ENCODE measurements at regions not wholly inside any gene's neighbourhood (a gene's known extent, or its start where the extent isn't known, plus 50 kb on each side); places are given as distances from the start of the nearest gene placed in this dataset.
A peak's percentile ranks its signal among the peaks of the same experiment; 100 is the strongest.

- no peak for DNase-seq
Observed at GRCh38 chr4:181224852-181225251, 1018.4 kb upstream of the TENM3 start.

- DNase-seq: peak in 3 of 51 donors; percentile 1 to 4 (median 3)
Observed at GRCh38 chr4:181225616-181226261, 1017.5 kb upstream of the TENM3 start.

DNA sequence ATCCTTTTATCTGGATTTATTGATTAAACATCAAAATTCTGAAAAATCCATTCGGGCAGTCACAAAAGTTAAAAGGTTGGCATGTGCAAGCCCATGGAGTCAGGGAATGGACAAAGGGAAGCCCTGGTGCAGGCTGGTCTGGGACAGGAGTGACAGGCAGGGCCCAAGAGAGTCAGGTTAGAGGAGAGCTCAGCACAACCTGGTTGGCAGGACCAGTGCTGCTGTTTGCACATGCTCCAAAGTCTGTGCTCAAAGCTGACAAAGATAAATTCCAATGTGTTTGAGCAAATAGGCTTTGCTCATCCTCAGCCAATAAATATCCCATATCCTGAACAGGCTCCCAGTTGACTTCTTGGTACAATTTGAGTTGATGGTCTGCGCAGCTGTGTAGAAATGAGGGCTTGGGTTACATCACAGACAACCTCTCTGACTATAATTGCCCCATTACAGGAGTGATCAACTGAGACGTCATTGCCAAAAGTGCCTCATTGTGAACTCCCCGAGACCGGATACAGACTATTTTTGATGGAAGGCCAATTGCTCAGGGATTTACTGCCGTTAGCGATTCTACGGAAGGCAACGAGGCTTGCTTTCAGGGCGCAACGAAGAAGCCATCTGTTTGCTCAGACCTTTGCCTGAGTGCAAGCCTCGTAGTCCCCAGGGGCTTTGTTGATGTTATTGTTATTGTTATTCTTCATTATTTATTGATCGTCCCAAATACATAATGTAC, 1008.1 kb upstream of the TENM3 start:
- no peak for DNase-seq

DNA sequence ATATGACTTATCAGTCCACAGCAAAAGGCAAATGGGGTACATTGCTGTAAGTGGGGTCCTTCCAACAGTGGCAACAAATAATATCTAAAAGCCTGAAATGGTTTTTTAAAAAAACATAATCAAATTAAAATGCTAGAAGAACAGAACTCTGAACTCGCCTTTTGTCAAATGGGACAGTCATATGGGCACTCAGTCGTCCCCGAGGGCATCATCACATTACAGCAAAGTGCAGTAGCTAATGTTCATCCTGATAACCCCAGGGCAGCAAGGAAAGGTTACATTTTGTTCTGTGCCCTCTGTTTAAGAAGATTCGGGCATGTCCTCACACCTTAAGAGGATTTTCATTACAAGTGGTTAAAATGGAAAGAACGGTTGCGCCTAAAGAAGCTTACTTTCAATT, 997.9 kb upstream of the TENM3 start:
- DNase-seq: no peak

GRCh38 chr4:181249031-181249430, 994.2 kb upstream of the TENM3 start:
- no peak for DNase-seq

- no peak for DNase-seq
Observed at GRCh38 chr4:181254771-181255170, 988.4 kb upstream of the TENM3 start.

GRCh38 chr4:181258569-181258968, 984.6 kb upstream of the TENM3 start:
- DNase-seq: no peak

DNA sequence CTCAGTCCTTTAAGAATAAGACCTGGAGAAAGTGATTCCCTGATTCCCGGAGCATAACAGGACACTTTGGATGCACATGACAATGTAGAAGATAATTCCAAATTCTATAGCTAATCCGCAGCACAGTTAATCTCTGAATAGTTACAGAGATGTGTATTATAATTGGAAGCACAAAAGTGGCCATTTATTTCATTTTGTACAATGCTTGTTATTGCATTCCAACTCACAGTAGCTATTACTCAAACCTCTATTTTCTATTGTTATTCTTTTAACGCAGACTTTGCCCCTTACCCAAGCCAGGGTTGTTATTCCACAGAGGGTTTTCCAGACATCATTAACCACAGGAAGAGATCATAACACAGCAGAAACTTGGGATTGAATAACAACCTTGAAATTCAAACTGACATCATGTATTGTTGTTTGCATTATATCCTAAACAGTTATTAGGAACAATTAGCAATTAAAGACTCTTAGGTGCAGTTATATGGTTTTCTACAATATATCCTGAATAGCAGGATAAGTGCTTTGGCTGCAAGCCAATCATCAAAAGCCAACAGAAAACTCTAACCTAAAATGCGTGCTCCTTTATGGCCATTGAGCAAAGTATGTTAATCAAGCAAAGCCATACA, 984.0 kb upstream of the TENM3 start:
- DNase-seq: no peak

GRCh38 chr4:181261279-181261678, 981.9 kb upstream of the TENM3 start:
- DNase-seq: no peak

- DNase-seq: peak in 1 of 51 donors; percentile 2
Observed at GRCh38 chr4:181264893-181265292, 978.3 kb upstream of the TENM3 start.

DNA sequence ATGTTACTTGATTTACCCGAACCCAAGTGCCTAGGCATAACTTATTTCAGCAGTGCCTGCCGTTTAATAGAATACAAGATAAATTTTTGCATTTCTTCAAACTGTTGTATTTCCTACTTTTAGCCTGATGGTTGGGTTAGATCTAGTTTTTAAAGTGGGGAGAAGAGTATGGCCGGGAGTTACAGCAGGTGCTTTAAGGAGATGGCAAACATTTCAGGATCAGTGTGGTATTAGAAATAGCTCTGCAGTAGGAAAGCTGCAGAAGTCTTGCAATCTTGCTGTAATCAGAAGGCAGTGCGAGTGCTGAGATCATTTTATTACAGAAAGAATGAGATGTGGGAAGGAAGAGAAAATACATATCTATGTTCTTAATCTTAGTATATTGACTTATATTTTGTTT, 977.8 kb upstream of the TENM3 start:
- DNase-seq: no peak

GRCh38 chr4:181271116-181271640, 972.0 kb upstream of the TENM3 start:
- DNase-seq: no peak

DNA sequence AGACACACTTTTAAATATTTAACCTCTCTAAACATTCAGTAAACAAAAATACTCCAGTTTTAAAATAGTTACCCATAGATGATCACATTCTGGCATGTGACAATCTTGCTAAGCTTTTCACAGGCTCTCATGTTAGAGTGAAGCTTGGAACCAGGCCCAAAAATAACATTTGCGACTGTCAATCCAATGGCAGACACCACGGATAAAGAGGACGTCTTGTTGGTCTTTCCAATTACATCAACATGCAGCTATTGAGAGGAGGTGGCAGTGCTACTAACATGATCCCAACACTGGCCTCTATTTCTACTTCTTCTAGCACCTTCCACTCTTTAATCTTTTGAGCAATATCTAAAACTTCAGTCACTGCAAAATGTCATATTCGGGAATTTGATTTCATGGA, 970.8 kb upstream of the TENM3 start:
- no peak for DNase-seq

DNA sequence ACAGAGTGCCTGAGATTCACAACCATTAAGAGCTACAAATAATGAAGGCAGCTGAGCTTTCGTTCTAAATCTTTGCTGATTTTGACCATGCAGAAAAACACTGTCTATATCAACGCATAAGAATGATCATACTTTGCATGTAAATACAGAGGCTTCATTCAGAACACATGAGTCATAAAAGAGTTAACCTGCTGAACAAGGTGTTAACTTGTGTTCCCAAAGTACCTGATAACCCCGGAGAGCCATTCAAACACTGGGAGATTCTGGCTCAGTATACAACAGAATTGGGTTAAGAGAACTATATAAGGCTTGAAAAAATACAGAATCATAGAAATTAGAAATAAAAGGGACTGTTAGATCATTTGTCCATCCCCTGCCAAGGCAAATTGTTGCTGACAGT, 964.3 kb upstream of the TENM3 start:
- no peak for DNase-seq

DNA sequence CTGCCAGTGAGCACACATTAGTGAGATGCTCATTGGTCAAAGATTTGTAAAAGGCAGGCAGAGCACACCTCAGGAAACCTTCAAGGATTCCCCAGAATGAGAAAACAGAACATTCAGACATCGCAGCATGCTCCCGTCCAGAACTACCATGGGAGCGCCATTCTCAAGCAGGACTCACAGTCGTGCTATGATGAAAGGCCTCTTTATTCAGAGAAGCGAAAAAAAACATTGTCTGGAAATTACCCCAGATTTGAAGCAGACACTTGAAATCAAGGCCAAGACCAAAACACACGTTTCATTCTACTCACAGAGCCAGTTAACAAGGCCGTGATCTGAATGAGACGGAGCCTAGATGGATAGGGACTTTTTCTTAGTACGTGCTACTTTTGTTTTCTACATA, 961.8 kb upstream of the TENM3 start:
- peak in 26 of 51 donors; percentile 0 to 73 (median 26) for DNase-seq

GRCh38 chr4:181289198-181289597, 954.0 kb upstream of the TENM3 start:
- DNase-seq: no peak

DNA sequence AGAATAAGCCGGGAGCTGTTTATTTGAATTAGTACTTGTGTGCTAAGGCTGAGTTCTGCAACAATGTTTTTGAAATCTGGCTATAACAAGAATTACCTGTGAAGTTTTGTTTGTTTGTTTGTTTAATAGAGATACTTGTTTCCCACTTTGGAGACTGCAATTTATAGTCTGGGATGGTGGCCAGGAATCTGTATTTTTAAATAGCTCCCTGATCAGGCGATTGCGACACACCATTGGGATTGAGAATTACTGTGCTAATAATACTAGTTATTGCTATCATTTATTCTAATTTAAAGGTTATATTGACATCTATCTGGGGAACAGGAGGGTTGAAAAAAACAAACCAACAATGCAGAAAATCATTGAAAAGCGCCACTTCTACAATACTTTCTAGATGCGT, 951.6 kb upstream of the TENM3 start:
- DNase-seq: no peak

DNA sequence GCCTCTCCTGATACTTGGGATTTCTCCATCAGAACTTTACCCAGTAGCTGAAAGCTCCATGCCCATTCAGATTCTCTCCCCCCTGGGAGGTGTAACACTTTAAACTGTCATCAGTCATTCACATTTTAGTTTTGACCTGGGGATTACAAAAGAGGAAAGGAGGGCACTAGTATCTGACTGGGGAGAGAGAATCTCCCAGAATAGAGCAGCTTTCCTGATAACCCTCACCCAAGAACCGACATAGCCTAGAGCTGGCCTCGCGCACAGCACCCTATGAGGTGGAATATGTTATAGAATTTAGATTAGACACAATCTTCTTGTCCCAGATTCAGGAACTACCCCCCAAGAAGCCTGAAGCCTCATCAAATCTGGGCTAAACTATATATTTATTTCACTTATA, 950.2 kb upstream of the TENM3 start:
- no peak for DNase-seq

GRCh38 chr4:181293541-181293940, 949.7 kb upstream of the TENM3 start:
- DNase-seq: no peak

- no peak for DNase-seq
Observed at GRCh38 chr4:181294421-181294820, 948.8 kb upstream of the TENM3 start.

DNA sequence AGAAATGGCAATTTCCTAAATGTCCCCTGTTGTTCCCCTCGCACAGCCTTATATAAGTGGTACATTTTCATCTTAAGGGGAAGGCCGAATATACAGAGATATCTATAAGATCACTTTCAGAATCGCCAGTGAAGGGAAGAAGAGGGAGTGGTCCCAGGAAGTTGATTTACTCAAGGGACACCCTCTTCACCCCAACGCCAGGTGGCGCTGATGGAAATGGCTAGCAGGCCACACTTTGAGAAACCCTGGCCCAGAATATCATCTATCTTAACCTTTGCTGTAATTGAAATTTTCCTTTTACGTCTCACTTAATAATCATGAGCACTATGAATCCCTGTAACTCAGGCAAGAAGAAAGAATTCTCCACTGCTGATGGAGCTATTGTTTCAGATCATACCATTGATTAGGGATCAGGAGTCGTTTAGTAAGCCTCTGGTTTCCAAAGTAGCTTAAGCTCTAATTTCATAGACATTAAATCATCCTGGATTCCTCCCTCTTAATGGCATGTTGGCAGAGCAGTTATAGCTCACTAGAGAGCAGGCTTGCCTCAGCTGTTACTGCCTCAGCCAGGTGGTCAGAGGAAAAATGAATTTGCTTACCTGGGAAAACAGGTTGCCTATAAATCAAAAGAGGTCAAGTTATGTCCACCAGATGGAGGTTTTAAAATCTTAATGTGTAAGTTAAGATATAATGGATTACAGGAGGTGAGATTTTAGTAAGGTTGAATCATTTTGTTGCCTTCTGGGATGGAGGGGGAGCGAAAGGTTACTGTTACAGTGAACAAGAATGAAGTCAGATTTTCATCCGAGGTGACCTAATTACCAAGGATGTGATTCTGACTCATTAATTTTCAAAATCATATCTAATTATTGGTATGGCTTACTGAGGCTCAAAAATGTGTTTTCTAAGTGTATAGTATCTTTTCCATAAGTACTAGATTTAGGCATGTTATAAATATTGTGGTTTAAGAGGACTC, 941.2 kb upstream of the TENM3 start:
- peak in 4 of 51 donors; percentile 1 to 3 (median 1) for DNase-seq

Data from hypothalamus (tissue), 51 donors.